Sigmoid colon (tissue), 4 donors: ENCODE measurements at regions not wholly inside any gene's neighbourhood (a gene's known extent, or its start where the extent isn't known, plus 50 kb on each side); places are given as distances from the start of the nearest gene placed in this dataset.

Experiments used
- CTCF ChIP-seq, 4 experiments: fragments of 450-650 bp in 3 of 4; fragments of 200-600 bp in 1 of 4; IDR thresholded peaks; one replicate each; pipeline ENCODE4 v1.5.1; 2016 to 2019; ENCODE audit warnings: antibody characterized with exemption in 4 of 4, mild to moderate bottlenecking in 3 of 4, moderate library complexity in 2 of 4
- EP300 ChIP-seq, 4 donors: sonication (generic); formaldehyde crosslinking; IDR thresholded peaks; one replicate each; pipeline ENCODE4 v1.6.1; 2017; ENCODE audit warnings: antibody characterized with exemption in 4 of 4
- POLR2AphosphoS5 ChIP-seq, 4 donors: sonication (generic); formaldehyde crosslinking; IDR thresholded peaks; one replicate each; pipeline ENCODE4 v1.6.1; 2017; ENCODE audit warnings: antibody characterized with exemption in 4 of 4

- TF ChIP-seq CTCF (IDR thresholded peaks at IDR 0.05): no peak
- TF ChIP-seq POLR2AphosphoS5 (IDR thresholded peaks at IDR 0.05): no peak
- no peak for TF ChIP-seq EP300 (IDR thresholded peaks at IDR 0.05)
Observed at GRCh38 chr1:29713857-29714256, 477.5 kb downstream of the PTPRU start.
